PC-3 (cell line): ENCODE measurements at regions not wholly inside any gene's neighbourhood (a gene's known extent, or its start where the extent isn't known, plus 50 kb on each side); places are given as distances from the start of the nearest gene placed in this dataset.
A peak's percentile ranks its signal among the peaks of the same experiment; 100 is the strongest.

Source experiments
- ATAC-seq: fragments of 200-7000 bp; cut with Tn5 transposase; 2 replicates; pipeline ENCODE4 v1.9.1; 2020; ENCODE audit warnings: mild to moderate bottlenecking, moderate library complexity
- BruUV-seq: library from RNA; stranded (reverse); fragments of 400-500 nt; replicated peaks from 2 replicates; lab custom pipeline; 2021; lab: Mats Ljungman, UMichigan
- CTCF ChIA-PET: fragments of 300-600 bp; sonication (Branson Sonifier 250); formaldehyde crosslinking; loops from one replicate; lab custom pipeline; 2022; ENCODE audit warnings: antibody characterized with exemption; lab: Charles Lee
- POLR2A ChIA-PET: fragments of 300-600 bp; sonication (Branson Sonifier 250); formaldehyde crosslinking; loops from one replicate; lab custom pipeline; 2022; ENCODE audit warnings: antibody characterized with exemption; ENCODE audit not compliant: unreplicated experiment; lab: Charles Lee
- DNase-seq: peaks from one replicate; pipeline ENCODE4 v3.0.0-alpha.2; 2015
- H2AFZ ChIP-seq: fragments of 300-600 bp; sonication (generic); 2 replicates; pipeline ENCODE4 v1.6.0; 2016; ENCODE audit warnings: antibody characterized with exemption, low read length
- H3F3A ChIP-seq: fragments of 300-600 bp; sonication (generic); one replicate; pipeline ENCODE4 v1.6.0; 2017; ENCODE audit warnings: antibody characterized with exemption, low read length, control low read depth, mild to moderate bottlenecking; ENCODE audit not compliant: unreplicated experiment
- H3K27ac ChIP-seq: fragments of 300-600 bp; sonication (generic); 2 replicates; pipeline ENCODE4 v1.5.1; 2016; ENCODE audit warnings: mild to moderate bottlenecking, low read length
- H3K27me3 ChIP-seq: fragments of 300-600 bp; sonication (generic); 2 replicates; pipeline ENCODE4 v1.6.1; 2016; ENCODE audit warnings: low read length, mixed read lengths
- H3K36me3 ChIP-seq: fragments of 300-600 bp; sonication (generic); 2 replicates; pipeline ENCODE4 v1.6.1; 2016; ENCODE audit warnings: low read depth, mixed run types, low read length, mixed read lengths
- H3K4me1 ChIP-seq: fragments of 300-600 bp; sonication (generic); 2 replicates; pipeline ENCODE4 v1.5.1; 2016; ENCODE audit warnings: low read length; ENCODE audit not compliant: insufficient read depth
- H3K4me2 ChIP-seq: fragments of 300-600 bp; sonication (generic); 2 replicates; pipeline ENCODE4 v1.6.0; 2016; ENCODE audit warnings: low read length
- H3K4me3 ChIP-seq: fragments of 300-600 bp; sonication (generic); 2 replicates; pipeline ENCODE4 v1.5.1; 2016; ENCODE audit warnings: mild to moderate bottlenecking, low read length, mixed read lengths
- H3K79me2 ChIP-seq: fragments of 300-600 bp; sonication (generic); 2 replicates; pipeline ENCODE4 v1.6.1; 2017; ENCODE audit warnings: low read length, mixed read lengths
- H3K9ac ChIP-seq: fragments of 300-600 bp; sonication (generic); 2 replicates; pipeline ENCODE4 v1.6.0; 2016; ENCODE audit warnings: mild to moderate bottlenecking, low read length
- H3K9me2 ChIP-seq: fragments of 300-600 bp; sonication (generic); replicated peaks from 2 replicates; pipeline ENCODE4 v1.6.1; 2016; ENCODE audit warnings: mixed run types, low read length, mixed read lengths
- H3K9me3 ChIP-seq: fragments of 300-600 bp; sonication (generic); 2 replicates; pipeline ENCODE4 v1.6.1; 2016; ENCODE audit warnings: low read length, mixed read lengths
- H4K20me1 ChIP-seq: fragments of 300-600 bp; sonication (generic); 2 replicates; pipeline ENCODE4 v1.6.1; 2016; ENCODE audit warnings: low read length, mixed read lengths
- EZH2 ChIP-seq: fragments of 300-600 bp; sonication (generic); IDR thresholded peaks from one replicate; pipeline ENCODE4 v1.6.1; 2017; ENCODE audit warnings: antibody characterized with exemption, mild to moderate bottlenecking, low read length; ENCODE audit not compliant: unreplicated experiment
- EZH2phosphoT487 ChIP-seq: fragments of 300-600 bp; sonication (generic); IDR thresholded peaks from 2 replicates; pipeline ENCODE4 v1.6.1; 2018; ENCODE audit warnings: mild to moderate bottlenecking, antibody characterized with exemption, low read length, borderline replicate concordance
- intact Hi-C: fragments of 100-400 bp; cut with micrococcal nuclease; formaldehyde crosslinking; loops from 2 replicates; pipeline ENCODE4 v1.9.0; 2023
- TF ChIP-seq, protein P1 (sequence below): fragments of 300-600 bp; sonication (generic); conservative IDR thresholded peaks from 2 replicates; pipeline ENCODE4 v1.5.1; 2017; ENCODE audit warnings: antibody characterized with exemption, low read depth, mild to moderate bottlenecking, low read length

DNA sequence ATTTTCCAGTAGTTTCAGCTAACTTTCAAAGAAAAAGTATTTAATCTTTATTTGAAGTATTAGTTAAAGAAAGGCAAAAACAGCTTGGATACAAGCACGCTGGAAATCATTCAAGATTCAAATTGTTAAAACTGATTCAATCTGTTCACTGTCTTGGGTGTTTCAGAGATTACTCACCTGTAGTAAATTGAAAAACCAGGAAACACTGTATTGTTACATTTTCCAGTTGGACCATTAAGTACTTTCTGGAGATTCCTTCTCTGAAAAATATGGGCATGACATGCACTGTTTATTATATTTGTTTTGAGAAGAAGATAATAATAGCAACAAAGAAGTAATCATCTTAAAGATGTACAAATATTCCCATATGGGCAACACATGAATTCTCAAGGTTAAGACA lies 196.1 kb downstream of the UBE2E3 start:
- CTCF ChIA-PET = no interaction called here
- DNase-seq = peak; percentile 61
- no peak for TF ChIP-seq EZH2
- no peak for TF ChIP-seq EZH2phosphoT487
- TF ChIP-seq, protein P1, sequence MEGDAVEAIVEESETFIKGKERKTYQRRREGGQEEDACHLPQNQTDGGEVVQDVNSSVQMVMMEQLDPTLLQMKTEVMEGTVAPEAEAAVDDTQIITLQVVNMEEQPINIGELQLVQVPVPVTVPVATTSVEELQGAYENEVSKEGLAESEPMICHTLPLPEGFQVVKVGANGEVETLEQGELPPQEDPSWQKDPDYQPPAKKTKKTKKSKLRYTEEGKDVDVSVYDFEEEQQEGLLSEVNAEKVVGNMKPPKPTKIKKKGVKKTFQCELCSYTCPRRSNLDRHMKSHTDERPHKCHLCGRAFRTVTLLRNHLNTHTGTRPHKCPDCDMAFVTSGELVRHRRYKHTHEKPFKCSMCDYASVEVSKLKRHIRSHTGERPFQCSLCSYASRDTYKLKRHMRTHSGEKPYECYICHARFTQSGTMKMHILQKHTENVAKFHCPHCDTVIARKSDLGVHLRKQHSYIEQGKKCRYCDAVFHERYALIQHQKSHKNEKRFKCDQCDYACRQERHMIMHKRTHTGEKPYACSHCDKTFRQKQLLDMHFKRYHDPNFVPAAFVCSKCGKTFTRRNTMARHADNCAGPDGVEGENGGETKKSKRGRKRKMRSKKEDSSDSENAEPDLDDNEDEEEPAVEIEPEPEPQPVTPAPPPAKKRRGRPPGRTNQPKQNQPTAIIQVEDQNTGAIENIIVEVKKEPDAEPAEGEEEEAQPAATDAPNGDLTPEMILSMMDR = no peak
- no peaks in the 10 kb centered on the region for H3K9me3 ChIP-seq
- no peaks in the 10 kb centered on the region for H3F3A ChIP-seq
- H3K4me3 ChIP-seq = no peak overlapping the region
- BruUV-seq = no TSS peak
- H3K4me1 ChIP-seq = peaks cover 29% of the 10 kb centered on the region
- H3K27me3 ChIP-seq = no peaks in the 10 kb centered on the region
- H2AFZ ChIP-seq = no peak overlapping the region
- H3K79me2 ChIP-seq = no peaks in the 10 kb centered on the region
- POLR2A ChIA-PET = no interaction called here
- H3K36me3 ChIP-seq = no peaks in the 10 kb centered on the region
- ATAC-seq = peak; percentile 88
- H3K27ac ChIP-seq = no peak overlapping the region
- no peak overlapping the region for H3K9ac ChIP-seq
- H4K20me1 ChIP-seq = no peaks in the 10 kb centered on the region
- H3K9me2 ChIP-seq = no peaks in the 10 kb centered on the region
- intact Hi-C loops = loop anchor here (10.0 kb wide), 1 partner anchor 288 kb away; no protein-coding TSS in a partner anchor
- H3K4me2 ChIP-seq = peak overlapping the region; percentile 18

DNA sequence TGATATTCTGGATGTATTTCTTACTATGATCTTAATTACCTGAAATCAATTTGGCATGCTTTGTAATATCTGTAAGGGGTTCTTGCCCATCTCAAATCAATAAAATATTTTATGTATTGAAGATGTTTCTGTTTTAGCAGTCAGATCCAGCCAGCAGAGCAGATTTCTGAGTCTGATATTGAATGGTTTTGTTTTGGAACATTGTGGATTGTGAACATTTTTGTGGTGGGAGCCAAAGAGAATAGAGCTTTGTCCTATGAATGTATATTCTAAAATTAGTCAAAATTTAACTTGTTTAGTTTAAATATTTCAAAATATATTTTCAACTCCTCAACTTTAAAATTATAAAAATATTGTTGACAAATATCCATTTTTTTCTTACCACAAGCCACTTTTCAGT lies 197.0 kb downstream of the UBE2E3 start:
- intact Hi-C loops = loop anchor here (10.0 kb wide), 1 partner anchor 287 kb away; no protein-coding TSS in a partner anchor

DNA sequence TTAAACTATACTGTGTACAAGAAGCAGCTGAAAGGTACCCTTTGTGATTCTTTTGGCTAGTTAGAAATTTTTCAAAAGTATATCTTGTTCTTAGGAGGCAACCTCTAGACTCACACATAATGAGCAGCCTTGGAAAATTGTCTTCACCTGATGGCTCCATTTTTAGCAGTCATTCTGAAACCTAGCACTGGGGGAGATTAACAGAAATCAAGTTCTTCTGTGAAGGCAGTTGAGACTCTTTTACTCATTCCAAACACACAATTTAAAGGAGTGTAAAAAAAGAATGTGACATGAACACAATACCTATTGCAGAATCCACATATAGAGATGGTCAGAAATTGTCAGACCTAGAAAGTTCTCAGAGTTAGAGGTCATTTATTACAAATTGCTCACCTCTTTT lies 197.7 kb downstream of the UBE2E3 start:
- Histone ChIP-seq H3K79me2 (no peaks in the 10 kb centered on the region), H3K27ac (no peak overlapping the region), H3K9me2 (no peaks in the 10 kb centered on the region), H3K4me1 (peaks cover 29% of the 10 kb centered on the region), H3K9ac (no peak overlapping the region), H3K4me2 (no peak overlapping the region), H3K9me3 (no peaks in the 10 kb centered on the region), H3K4me3 (no peak overlapping the region), H4K20me1 (no peaks in the 10 kb centered on the region), H3K36me3 (no peaks in the 10 kb centered on the region), H3K27me3 (no peaks in the 10 kb centered on the region), H2AFZ (no peak overlapping the region), H3F3A (no peaks in the 10 kb centered on the region)
- no TSS peak for BruUV-seq
- ATAC-seq (no peak), DNase-seq (no peak)
- no peak for TF ChIP-seq EZH2phosphoT487
- no peak for TF ChIP-seq EZH2
- TF ChIP-seq, protein P1 = no peak
- POLR2A ChIA-PET = no interaction called here
- CTCF ChIA-PET = no interaction called here
- intact Hi-C loops = loop anchor here (10.0 kb wide), 1 partner anchor 287 kb away; no protein-coding TSS in a partner anchor

More for the DNA sequence above, 197.0 kb downstream of the UBE2E3 start:
- POLR2A ChIA-PET = no interaction called here
- Histone ChIP-seq H3K4me1 (peaks cover 29% of the 10 kb centered on the region), H3K36me3 (no peaks in the 10 kb centered on the region), H3K9me3 (no peaks in the 10 kb centered on the region), H3K9ac (no peak overlapping the region), H3F3A (no peaks in the 10 kb centered on the region), H2AFZ (no peak overlapping the region), H3K4me3 (no peak overlapping the region), H3K4me2 (no peak overlapping the region), H3K27me3 (no peaks in the 10 kb centered on the region), H4K20me1 (no peaks in the 10 kb centered on the region), H3K27ac (no peak overlapping the region), H3K9me2 (no peaks in the 10 kb centered on the region), H3K79me2 (no peaks in the 10 kb centered on the region)
- ATAC-seq (no peak), DNase-seq (no peak)
- CTCF ChIA-PET = no interaction called here
- TF ChIP-seq EZH2 = no peak
- BruUV-seq = no TSS peak
